ENCODE measurements at regions not wholly inside any gene's neighbourhood (a gene's known extent, or its start where the extent isn't known, plus 50 kb on each side); places are given as distances from the start of the nearest gene placed in this dataset.
"Not testable (repeated sequence)": the region's sequence is repeated elsewhere in the genome, so short reads cannot be mapped to it uniquely, and the experiment has no call there.

- intact Hi-C loops (cut with DNase I): no loop called here
- DNase-seq (ENCODE audit: low spot score): no peak
These were observed 95.1 kb downstream of the RPAP3 start for GRCh38 chr12:47610686-47611252.

- DNase-seq (ENCODE audit: low spot score): no peak
- intact Hi-C loops (cut with DNase I): no loop called here
These were observed 96.0 kb downstream of the RPAP3 start for GRCh38 chr12:47609806-47610205.

- DNase-seq (ENCODE audit: low spot score); intact Hi-C loops (cut with DNase I): not testable (repeated sequence)
These were observed 97.2 kb downstream of the RPAP3 start for GRCh38 chr12:47608671-47609070.

- DNase-seq (ENCODE audit: low spot score): no peak
- intact Hi-C loops (cut with DNase I): no loop called here
These were observed 101.5 kb downstream of the RPAP3 start for GRCh38 chr12:47604221-47604873.

- intact Hi-C loops (cut with DNase I): no loop called here
- DNase-seq (ENCODE audit: low spot score): no peak
These were observed 102.8 kb downstream of the RPAP3 start for GRCh38 chr12:47602949-47603558.

- no peak for DNase-seq (ENCODE audit: low spot score)
- intact Hi-C loops (cut with DNase I): no loop called here
These were observed 103.5 kb downstream of the RPAP3 start for GRCh38 chr12:47602325-47602724.

- intact Hi-C loops (cut with DNase I): no loop called here
These were observed 104.8 kb downstream of the RPAP3 start for GRCh38 chr12:47601071-47601470.

GRCh38 chr12:47591795-47592194 is 114.0 kb downstream of the RPAP3 start:
- intact Hi-C loops (cut with DNase I): no loop called here
- DNase-seq (ENCODE audit: low spot score): no peak

More at GRCh38 chr12:47601071-47601470, 104.8 kb downstream of the RPAP3 start:
- DNase-seq (ENCODE audit: low spot score): no peak

- intact Hi-C loops (cut with DNase I): no loop called here
- DNase-seq (ENCODE audit: low spot score): no peak
These were observed 114.5 kb downstream of the RPAP3 start for GRCh38 chr12:47591361-47591791.

- intact Hi-C loops (cut with DNase I): no loop called here
- DNase-seq (ENCODE audit: low spot score): no peak
These were observed 115.0 kb downstream of the RPAP3 start for GRCh38 chr12:47590771-47591360.

GRCh38 chr12:47586952-47587669 is 118.7 kb downstream of the RPAP3 start:
- intact Hi-C loops (cut with DNase I): loop anchor here in 1 of 2 donors (2.0 kb wide), 1 partner anchor 56 kb away; no protein-coding TSS in a partner anchor
- no peak for DNase-seq (ENCODE audit: low spot score)

- intact Hi-C loops (cut with DNase I): no loop called here
- no peak for DNase-seq (ENCODE audit: low spot score)
These were observed 120.3 kb downstream of the RPAP3 start for GRCh38 chr12:47585507-47585906.

- no peak for DNase-seq (ENCODE audit: low spot score)
- intact Hi-C loops (cut with DNase I): no loop called here
These were observed 127.0 kb downstream of the RPAP3 start for GRCh38 chr12:47578836-47579235.

GRCh38 chr12:47577206-47577989 is 128.4 kb downstream of the RPAP3 start:
- DNase-seq (ENCODE audit: low spot score): no peak
- intact Hi-C loops (cut with DNase I): no loop called here

GRCh38 chr12:47576289-47576945 is 129.4 kb downstream of the RPAP3 start:
- no peak for DNase-seq (ENCODE audit: low spot score)
- intact Hi-C loops (cut with DNase I): no loop called here

- intact Hi-C loops (cut with DNase I): no loop called here
These were observed 131.4 kb downstream of the RPAP3 start for GRCh38 chr12:47574252-47575021.

GRCh38 chr12:47573146-47573659 is 132.6 kb downstream of the RPAP3 start:
- intact Hi-C loops (cut with DNase I): no loop called here
- no peak for DNase-seq (ENCODE audit: low spot score)

More at GRCh38 chr12:47574252-47575021, 131.4 kb downstream of the RPAP3 start:
- no peak for DNase-seq (ENCODE audit: low spot score)

- no peak for DNase-seq (ENCODE audit: low spot score)
- intact Hi-C loops (cut with DNase I): no loop called here
These were observed 135.7 kb downstream of the RPAP3 start for GRCh38 chr12:47570151-47570550.

Measured in posterior vena cava (tissue), 2 donors.